B cell (primary cell): ENCODE measurements at regions not wholly inside any gene's neighbourhood (a gene's known extent, or its start where the extent isn't known, plus 50 kb on each side); places are given as distances from the start of the nearest gene placed in this dataset.

ENCODE experiments used
- ATAC-seq: fragments of 200-7000 bp; cut with Tn5 transposase; one replicate; pipeline ENCODE4 v1.10.0; 2021; ENCODE audit warnings: low read depth, mild to moderate bottlenecking, moderate number of reproducible peaks, moderate library complexity
- CTCF ChIA-PET: fragments of 350-600 bp; sonication (Branson Sonifier 250); formaldehyde crosslinking; loops from one replicate; lab custom pipeline; 2021; ENCODE audit warnings: antibody characterized with exemption, inconsistent platforms; lab: Charles Lee
- POLR2A ChIA-PET: fragments of 350-600 bp; sonication (Branson Sonifier 250); formaldehyde crosslinking; loops from one replicate; lab custom pipeline; 2021; ENCODE audit warnings: antibody characterized with exemption; lab: Charles Lee
- DNase-seq: peaks from one replicate; pipeline ENCODE4 v3.0.0; 2013
- H2AFZ ChIP-seq: 2 replicates; pipeline ENCODE4 v1.6.1; 2012; ENCODE audit warnings: mild to moderate bottlenecking, low read depth, low read length; ENCODE audit not compliant: insufficient read depth, poor library complexity, severe bottlenecking
- H3K27ac ChIP-seq, 2 donors: 1 replicate in 1 of 2; 2 replicates in 1 of 2; pipeline ENCODE4 v1.5.1; 2012 to 2013; ENCODE audit warnings: low read length in 2 of 2, mild to moderate bottlenecking in 2 of 2, moderate library complexity in 1 of 2
- H3K27me3 ChIP-seq, 4 experiments: fragments of 200-600 bp in 1 of 4; sonication (generic) in 1 of 4; replicated peaks in 1 of 4; 1 replicate in 2 of 4; 2 replicates in 2 of 4; pipeline versions ENCODE4 v1.6.1 to v1.7.0; 2013 to 2016; ENCODE audit warnings: low read length in 3 of 4, mild to moderate bottlenecking in 2 of 4, mixed read lengths in 1 of 4, moderate library complexity in 1 of 4; ENCODE audit not compliant: insufficient read depth in 4 of 4, control insufficient read depth in 3 of 4; ENCODE audit errors: control extremely low read depth in 1 of 4
- H3K36me3 ChIP-seq, 2 experiments: replicated peaks in 1 of 2; 1 replicate in 1 of 2; 2 replicates in 1 of 2; pipeline versions ENCODE4 v1.6.1 to v1.7.1; 2013; ENCODE audit warnings: low read length in 1 of 2; ENCODE audit not compliant: insufficient read depth in 2 of 2, control insufficient read depth in 1 of 2; ENCODE audit errors: control extremely low read depth in 1 of 2, extremely low read depth in 1 of 2
- H3K4me1 ChIP-seq, 2 donors: fragments of 200-600 bp in 1 of 2; sonication (generic) in 1 of 2; 1 replicate in 1 of 2; 2 replicates in 1 of 2; pipeline versions ENCODE4 v1.5.1 to v1.6.1; 2013 to 2017; ENCODE audit warnings: low read length in 2 of 2; ENCODE audit not compliant: control insufficient read depth in 2 of 2, insufficient read depth in 2 of 2
- H3K4me2 ChIP-seq: replicated peaks from 2 replicates; pipeline ENCODE3; 2012; ENCODE audit warnings: mild to moderate bottlenecking, low read depth, low read length; ENCODE audit not compliant: poor library complexity, severe bottlenecking
- H3K4me3 ChIP-seq, 5 experiments: fragments of 200-600 bp in 1 of 5; sonication (generic) in 1 of 5; 1 replicate in 3 of 5; 2 replicates in 2 of 5; pipeline versions ENCODE4 v1.5.1 to v1.7.0; 2011 to 2016; ENCODE audit warnings: low read length in 4 of 5, mild to moderate bottlenecking in 4 of 5, low read depth in 2 of 5, control low read depth in 1 of 5, moderate library complexity in 1 of 5; ENCODE audit not compliant: insufficient read depth in 1 of 5; ENCODE audit errors: control extremely low read depth in 1 of 5, extremely low read depth in 1 of 5
- H3K79me2 ChIP-seq: fragments of 200-600 bp; sonication (generic); one replicate; pipeline ENCODE4 v1.6.0; 2016; ENCODE audit warnings: low read length; ENCODE audit not compliant: control insufficient read depth, insufficient read depth
- H3K9ac ChIP-seq: fragments of 200-600 bp; sonication (generic); 2 replicates; pipeline ENCODE4 v1.6.1; 2017; ENCODE audit warnings: mild to moderate bottlenecking, low read length, moderate library complexity
- H3K9me3 ChIP-seq, 3 donors: one replicate each; pipeline versions ENCODE4 v1.6.1 to v1.7.1; 2013; ENCODE audit warnings: low read length in 2 of 3; ENCODE audit not compliant: control insufficient read depth in 2 of 3, insufficient read depth in 1 of 3; ENCODE audit errors: control extremely low read depth in 1 of 3
- H4K20me1 ChIP-seq: 2 replicates; pipeline ENCODE4 v1.6.0; 2012; ENCODE audit warnings: mild to moderate bottlenecking, low read length; ENCODE audit not compliant: insufficient read depth, control insufficient read depth, poor library complexity, severe bottlenecking
- H3K27ac Mint-ChIP-seq: one replicate; pipeline ENCODE4 v1.8.0; 2021; ENCODE audit warnings: mixed read lengths
- H3K27me3 Mint-ChIP-seq: one replicate; pipeline ENCODE4 v1.8.0; 2021; ENCODE audit warnings: mixed read lengths
- H3K4me1 Mint-ChIP-seq: one replicate; pipeline ENCODE4 v1.8.0; 2021; ENCODE audit warnings: mixed read lengths
- H3K4me3 Mint-ChIP-seq: one replicate; pipeline ENCODE4 v1.8.0; 2021; ENCODE audit warnings: mixed read lengths
- H3K9me3 Mint-ChIP-seq: one replicate; pipeline ENCODE4 v1.8.0; 2022; ENCODE audit warnings: mixed read lengths; ENCODE audit not compliant: insufficient read depth
- EZH2 ChIP-seq: IDR thresholded peaks from 2 replicates; pipeline ENCODE4 v1.6.1; 2012; ENCODE audit warnings: borderline replicate concordance, low read depth, mild to moderate bottlenecking, moderate library complexity, low read length; ENCODE audit not compliant: insufficient read depth, poor library complexity, severe bottlenecking
- WGBS: methylation state at CpG from one replicate; pipeline ENCODE4 v1.1.5; 2013; ENCODE audit warnings: missing lambda C conversion rate; ENCODE audit not compliant: insufficient coverage; 5-methylcytosine and 5-hydroxymethylcytosine counted together
- intact Hi-C: fragments of 100-400 bp; cut with micrococcal nuclease; formaldehyde crosslinking; loops from one replicate; pipeline ENCODE4 v1.10.0; 2022
- TF ChIP-seq, protein P1 (sequence below): fragments of 200-600 bp; IDR thresholded peaks from one replicate; pipeline ENCODE4 v1.8.0; 2022; ENCODE audit warnings: antibody characterized with exemption, mild to moderate bottlenecking

DNA sequence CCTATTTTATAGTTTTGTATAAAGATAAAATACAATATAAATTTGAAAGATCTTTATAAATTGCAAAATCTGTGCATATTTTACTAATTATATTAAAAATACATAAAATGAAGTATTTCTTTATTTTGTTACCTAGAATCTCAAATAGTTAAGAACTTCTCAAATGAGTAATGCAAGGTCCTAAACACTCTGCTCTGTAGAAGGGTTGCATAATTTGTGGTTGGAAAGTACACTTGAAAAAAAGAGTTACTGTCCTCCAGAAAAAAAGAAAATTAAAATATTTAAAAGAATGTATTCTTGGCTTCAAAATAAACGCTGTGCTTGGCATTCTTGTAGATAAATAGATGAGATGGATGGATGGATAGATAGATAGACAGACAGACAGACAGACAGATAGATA is 428.8 kb upstream of the CDH6 start:
- H3K27ac ChIP-seq: no peak overlapping the region
- intact Hi-C loops: no loop called here
- POLR2A ChIA-PET: no interaction called here

DNA sequence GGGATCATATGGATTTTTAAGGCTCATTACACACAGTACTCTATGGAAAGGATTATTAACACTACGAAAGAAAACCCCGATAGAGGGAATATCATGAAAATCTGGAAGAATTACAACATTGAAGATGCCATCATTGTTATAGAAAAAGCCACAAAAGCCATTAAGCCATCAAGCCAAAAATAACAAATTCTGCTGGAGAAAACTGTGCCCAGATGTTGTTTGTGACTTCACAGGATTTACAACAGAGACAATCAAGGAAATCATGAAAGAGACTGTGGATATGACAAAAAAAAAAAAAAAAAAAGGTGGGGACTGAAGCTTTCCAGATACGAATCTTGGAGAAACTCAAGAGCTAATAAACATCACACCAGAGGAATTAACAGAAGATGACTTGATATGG is 433.8 kb upstream of the CDH6 start:
- ChIA-PET CTCF (no interaction called here), POLR2A (no interaction called here)
- Histone ChIP-seq H3K27ac (no peak overlapping the region), H3K27me3 (no peaks in the 10 kb centered on the region), H3K36me3 (no peaks in the 10 kb centered on the region), H2AFZ (no peak overlapping the region), H3K9ac (no peak overlapping the region), H3K9me3 (peaks cover 0 to 4% (median 0%) of the 10 kb centered on the region in 3 donors), H4K20me1 (no peaks in the 10 kb centered on the region), H3K79me2 (no peaks in the 10 kb centered on the region), H3K4me1 (no peaks in the 10 kb centered on the region), H3K4me3 (no peak overlapping the region), H3K4me2 (no peak overlapping the region)
- no CpG with 5 or more reads among the region's 3 CpGs for WGBS
- H3K4me1 Mint-ChIP-seq: no peaks in the 10 kb centered on the region
- TF ChIP-seq EZH2: no peak
- TF ChIP-seq, protein P1, sequence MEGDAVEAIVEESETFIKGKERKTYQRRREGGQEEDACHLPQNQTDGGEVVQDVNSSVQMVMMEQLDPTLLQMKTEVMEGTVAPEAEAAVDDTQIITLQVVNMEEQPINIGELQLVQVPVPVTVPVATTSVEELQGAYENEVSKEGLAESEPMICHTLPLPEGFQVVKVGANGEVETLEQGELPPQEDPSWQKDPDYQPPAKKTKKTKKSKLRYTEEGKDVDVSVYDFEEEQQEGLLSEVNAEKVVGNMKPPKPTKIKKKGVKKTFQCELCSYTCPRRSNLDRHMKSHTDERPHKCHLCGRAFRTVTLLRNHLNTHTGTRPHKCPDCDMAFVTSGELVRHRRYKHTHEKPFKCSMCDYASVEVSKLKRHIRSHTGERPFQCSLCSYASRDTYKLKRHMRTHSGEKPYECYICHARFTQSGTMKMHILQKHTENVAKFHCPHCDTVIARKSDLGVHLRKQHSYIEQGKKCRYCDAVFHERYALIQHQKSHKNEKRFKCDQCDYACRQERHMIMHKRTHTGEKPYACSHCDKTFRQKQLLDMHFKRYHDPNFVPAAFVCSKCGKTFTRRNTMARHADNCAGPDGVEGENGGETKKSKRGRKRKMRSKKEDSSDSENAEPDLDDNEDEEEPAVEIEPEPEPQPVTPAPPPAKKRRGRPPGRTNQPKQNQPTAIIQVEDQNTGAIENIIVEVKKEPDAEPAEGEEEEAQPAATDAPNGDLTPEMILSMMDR: no peak
- H3K27ac Mint-ChIP-seq: no peak overlapping the region
- ATAC-seq: no peak
- intact Hi-C loops: no loop called here
- DNase-seq: no peak
- H3K9me3 Mint-ChIP-seq: peaks cover 9% of the 10 kb centered on the region
- H3K4me3 Mint-ChIP-seq: no peak overlapping the region
- H3K27me3 Mint-ChIP-seq: no peaks in the 10 kb centered on the region

More for the DNA sequence above, 428.8 kb upstream of the CDH6 start:
- Mint-ChIP-seq H3K27me3 (no peaks in the 10 kb centered on the region), H3K4me1 (no peaks in the 10 kb centered on the region), H3K27ac (no peak overlapping the region), H3K9me3 (peaks cover 3% of the 10 kb centered on the region), H3K4me3 (no peak overlapping the region)
- Histone ChIP-seq H3K27me3 (no peaks in the 10 kb centered on the region), H3K36me3 (no peaks in the 10 kb centered on the region), H3K79me2 (no peaks in the 10 kb centered on the region), H3K9ac (no peak overlapping the region), H3K9me3 (peaks cover 0 to 4% (median 0%) of the 10 kb centered on the region in 3 donors), H2AFZ (no peak overlapping the region), H4K20me1 (no peaks in the 10 kb centered on the region), H3K4me2 (no peak overlapping the region), H3K4me3 (no peak overlapping the region), H3K4me1 (no peaks in the 10 kb centered on the region)
- ATAC-seq (no peak), DNase-seq (no peak)
- WGBS: no CpG with 5 or more reads among the region's 1 CpG
- CTCF ChIA-PET: no interaction called here
- TF ChIP-seq EZH2: no peak
- TF ChIP-seq, protein P1: no peak
